ENCODE measurements at regions not wholly inside any gene's neighbourhood (a gene's known extent, or its start where the extent isn't known, plus 50 kb on each side); places are given as distances from the start of the nearest gene placed in this dataset.

DNA sequence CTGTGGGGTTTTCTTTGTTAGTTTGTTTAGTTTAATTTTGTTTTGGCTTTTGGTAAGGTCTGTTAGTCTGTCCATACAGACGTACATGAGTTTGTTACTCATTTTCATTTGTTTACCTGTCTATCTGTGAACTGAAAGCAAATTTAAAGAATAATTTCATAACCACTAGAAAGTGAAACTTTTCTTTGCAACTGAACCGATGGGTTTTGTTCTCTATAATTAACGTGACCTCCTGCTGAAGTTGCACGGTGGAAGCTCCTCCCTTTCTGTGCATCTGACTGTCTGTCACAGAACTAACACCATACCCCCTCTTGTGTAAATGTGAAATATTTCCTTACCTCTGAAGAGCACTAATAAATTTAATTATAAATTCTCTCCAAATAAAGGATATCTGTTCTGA lies 595.5 kb downstream of the GALC start:
- no peak for TF ChIP-seq POLR2AphosphoS5 (IDR thresholded peaks at IDR 0.05; ENCODE audit: low read depth, low read length)
- TF ChIP-seq SIN3A (IDR thresholded peaks at IDR 0.05; ENCODE audit: borderline replicate concordance, insufficient read depth, low read length): no peak
- TF ChIP-seq TAF1 (IDR thresholded peaks at IDR 0.05; ENCODE audit: borderline replicate concordance, insufficient read depth, low read length): no peak

All from PFSK-1 (cell line).